Neural cell (in vitro differentiated cells): ENCODE measurements at regions not wholly inside any gene's neighbourhood (a gene's known extent, or its start where the extent isn't known, plus 50 kb on each side); places are given as distances from the start of the nearest gene placed in this dataset.

Source experiments
- H2AFZ ChIP-seq: fragments of 200-600, 300-800 bp; sonication (generic), shearing (Covaris generic); 2 replicates; pipeline ENCODE4 v1.6.0; 2014; ENCODE audit warnings: low read depth, mild to moderate bottlenecking, antibody characterized with exemption, low read length, moderate library complexity
- H3F3A ChIP-seq: fragments of 200-600 bp; shearing (Covaris generic); 2 replicates; pipeline ENCODE4 v1.6.1; 2016; ENCODE audit warnings: mild to moderate bottlenecking, moderate library complexity, mixed read lengths, antibody characterized with exemption, low read length; ENCODE audit not compliant: insufficient read depth, poor library complexity, severe bottlenecking
- H3K27ac ChIP-seq: fragments of 200-600, 300-800 bp; sonication (generic), shearing (Covaris generic); 2 replicates; pipeline ENCODE4 v1.5.1; 2014; ENCODE audit warnings: mild to moderate bottlenecking, low read length, moderate library complexity
- H3K27me3 ChIP-seq: fragments of 300-800, 200-600 bp; sonication (generic), shearing (Covaris generic); 2 replicates; pipeline ENCODE4 v1.6.0; 2014; ENCODE audit warnings: mild to moderate bottlenecking, low read depth, low read length, moderate library complexity; ENCODE audit not compliant: insufficient read depth
- H3K36me3 ChIP-seq: fragments of 300-800, 200-600 bp; sonication (generic), shearing (Covaris generic); 2 replicates; pipeline ENCODE4 v1.5.1; 2014; ENCODE audit warnings: mild to moderate bottlenecking, antibody characterized with exemption, low read length, moderate library complexity; ENCODE audit not compliant: insufficient read depth
- H3K4me2 ChIP-seq: fragments of 300-800, 200-600 bp; sonication (generic), shearing (Covaris generic); 2 replicates; pipeline ENCODE4 v1.6.0; 2014; ENCODE audit warnings: mild to moderate bottlenecking, low read length
- H3K4me3 ChIP-seq: fragments of 300-800, 200-600 bp; sonication (generic), shearing (Covaris generic); 2 replicates; pipeline ENCODE4 v1.5.1; 2014; ENCODE audit warnings: mild to moderate bottlenecking, low read length, moderate library complexity
- H3K79me2 ChIP-seq: fragments of 200-600 bp; shearing (Covaris generic); replicated peaks from 2 replicates; pipeline ENCODE4 v1.6.0; 2014; ENCODE audit warnings: mild to moderate bottlenecking, low read length, moderate library complexity; ENCODE audit not compliant: insufficient read depth
- H3K9ac ChIP-seq: fragments of 300-800, 200-600 bp; sonication (generic), shearing (Covaris generic); 2 replicates; pipeline ENCODE4 v1.6.1; 2016; ENCODE audit warnings: mild to moderate bottlenecking, low read length, mixed read lengths
- H3K9me2 ChIP-seq: fragments of 200-600 bp; shearing (Covaris generic); 2 replicates; pipeline ENCODE4 v1.6.1; 2016; ENCODE audit warnings: mild to moderate bottlenecking, low read length, mixed read lengths; ENCODE audit not compliant: insufficient read depth
- H3K9me3 ChIP-seq: fragments of 200-600, 300-800 bp; sonication (generic), shearing (Covaris generic); 2 replicates; pipeline ENCODE4 v1.6.1; 2016; ENCODE audit warnings: mild to moderate bottlenecking, mixed run types, low read length, moderate library complexity, mixed read lengths
- H4K20me1 ChIP-seq: fragments of 200-600 bp; shearing (Covaris generic); 2 replicates; pipeline ENCODE4 v1.6.1; 2016; ENCODE audit warnings: mild to moderate bottlenecking, mixed run types; ENCODE audit not compliant: insufficient read depth
- CTCF ChIP-seq: fragments of 450-650 bp; IDR thresholded peaks from 2 replicates; pipeline ENCODE4 v1.5.1; 2014; ENCODE audit warnings: antibody characterized with exemption, mild to moderate bottlenecking, moderate library complexity; ENCODE audit not compliant: poor library complexity, severe bottlenecking
- EP300 ChIP-seq: fragments of 450-650 bp; conservative IDR thresholded peaks from 2 replicates; pipeline ENCODE4 v1.6.1; 2014; ENCODE audit warnings: antibody characterized with exemption, mild to moderate bottlenecking, moderate library complexity; ENCODE audit not compliant: poor library complexity, severe bottlenecking
- EZH2 ChIP-seq: fragments of 200-600, 300-800 bp; shearing (Covaris generic), sonication (generic); IDR thresholded peaks from 2 replicates; pipeline ENCODE4 v1.6.1; 2014; ENCODE audit warnings: antibody characterized with exemption, low read length, borderline replicate concordance, mild to moderate bottlenecking; ENCODE audit not compliant: insufficient read depth, poor library complexity, severe bottlenecking
- MXI1 ChIP-seq: fragments of 450-650 bp; conservative IDR thresholded peaks from 2 replicates; pipeline ENCODE4 v1.6.1; 2014; ENCODE audit warnings: antibody characterized with exemption, mild to moderate bottlenecking; ENCODE audit not compliant: poor library complexity, severe bottlenecking
- POLR2AphosphoS5 ChIP-seq: IDR thresholded peaks from 2 replicates; pipeline ENCODE4 v1.6.1; 2012
- RAD21 ChIP-seq: fragments of 450-650 bp; conservative IDR thresholded peaks from 2 replicates; pipeline ENCODE4 v1.6.1; 2014; ENCODE audit warnings: antibody characterized with exemption, mild to moderate bottlenecking, moderate library complexity
- REST ChIP-seq: IDR thresholded peaks from 2 replicates; pipeline ENCODE4 v1.6.1; 2012; ENCODE audit warnings: borderline replicate concordance
- SMC3 ChIP-seq: fragments of 450-650 bp; conservative IDR thresholded peaks from 2 replicates; pipeline ENCODE4 v1.6.1; 2014; ENCODE audit warnings: antibody characterized with exemption, mild to moderate bottlenecking, moderate library complexity; ENCODE audit not compliant: poor library complexity
- TAF1 ChIP-seq: IDR thresholded peaks from 2 replicates; pipeline ENCODE4 v1.6.1; 2012; ENCODE audit warnings: low read depth

GRCh38 chr6:138577151-138577915 lies 78.0 kb upstream of the NHSL1 start:
- Histone ChIP-seq H3K9me3 (no peaks in the 10 kb centered on the region), H3K4me3 (no peak overlapping the region), H3K4me2 (no peak overlapping the region), H3K36me3 (no peaks in the 10 kb centered on the region), H3K79me2 (no peaks in the 10 kb centered on the region), H3F3A (no peaks in the 10 kb centered on the region), H2AFZ (no peak overlapping the region), H3K27me3 (no peaks in the 10 kb centered on the region), H3K9me2 (no peaks in the 10 kb centered on the region), H4K20me1 (no peaks in the 10 kb centered on the region), H3K9ac (no peak overlapping the region), H3K27ac (no peak overlapping the region)
- TF ChIP-seq SMC3, result no peak
- no peak for TF ChIP-seq CTCF
- no peak for TF ChIP-seq EZH2
- no peak for TF ChIP-seq RAD21
- no peak for TF ChIP-seq MXI1
- TF ChIP-seq TAF1, result no peak
- no peak for TF ChIP-seq EP300
- no peak for TF ChIP-seq POLR2AphosphoS5
- TF ChIP-seq REST, result no peak

- H3K4me3 ChIP-seq, result no peak overlapping the region
- no peaks in the 10 kb centered on the region for H3K36me3 ChIP-seq
- H3K9me3 ChIP-seq, result no peaks in the 10 kb centered on the region
- H3K4me2 ChIP-seq, result no peak overlapping the region
- no peaks in the 10 kb centered on the region for H3K9me2 ChIP-seq
- H2AFZ ChIP-seq, result no peak overlapping the region
- H3K27ac ChIP-seq, result no peak overlapping the region
- no peaks in the 10 kb centered on the region for H4K20me1 ChIP-seq
- no peaks in the 10 kb centered on the region for H3F3A ChIP-seq
- no peaks in the 10 kb centered on the region for H3K79me2 ChIP-seq
- TF ChIP-seq TAF1, result no peak
- no peak for TF ChIP-seq MXI1
- TF ChIP-seq REST, result no peak
- TF ChIP-seq POLR2AphosphoS5, result no peak
- TF ChIP-seq RAD21, result no peak
- no peak for TF ChIP-seq SMC3
- no peaks in the 10 kb centered on the region for H3K27me3 ChIP-seq
- no peak overlapping the region for H3K9ac ChIP-seq
Measured at GRCh38 chr6:138580040-138580439, 80.7 kb upstream of the NHSL1 start.
